Spleen (tissue), 7 donors: ENCODE measurements at regions not wholly inside any gene's neighbourhood (a gene's known extent, or its start where the extent isn't known, plus 50 kb on each side); places are given as distances from the start of the nearest gene placed in this dataset.

Experiments
- CTCF ChIP-seq, 11 experiments: fragments of 200-600 bp in 7 of 11; fragments of 450-650 bp in 4 of 11; sonication (generic) in 4 of 11; IDR thresholded peaks in 8 of 11; conservative IDR thresholded peaks in 3 of 11; 1 replicate in 7 of 11; 2 replicates in 4 of 11; pipeline versions ENCODE4 v1.4.0 to v1.8.0; 2016 to 2021; ENCODE audit warnings: antibody characterized with exemption in 11 of 11, inconsistent platforms in 4 of 11, mild to moderate bottlenecking in 1 of 11
- POLR2AphosphoS5 ChIP-seq, 3 donors: sonication (generic); formaldehyde crosslinking; IDR thresholded peaks; one replicate each; pipeline ENCODE4 v1.5.1; 2017; ENCODE audit warnings: antibody characterized with exemption in 3 of 3
- donor health status: DM: no; HTN: no; CAD: no; lungs with moderate emphysema.
- donor health status: DM: no; HTN: no; CAD: no.
- donor health status: DM: no; HTN: no; CAD: no.

DNA sequence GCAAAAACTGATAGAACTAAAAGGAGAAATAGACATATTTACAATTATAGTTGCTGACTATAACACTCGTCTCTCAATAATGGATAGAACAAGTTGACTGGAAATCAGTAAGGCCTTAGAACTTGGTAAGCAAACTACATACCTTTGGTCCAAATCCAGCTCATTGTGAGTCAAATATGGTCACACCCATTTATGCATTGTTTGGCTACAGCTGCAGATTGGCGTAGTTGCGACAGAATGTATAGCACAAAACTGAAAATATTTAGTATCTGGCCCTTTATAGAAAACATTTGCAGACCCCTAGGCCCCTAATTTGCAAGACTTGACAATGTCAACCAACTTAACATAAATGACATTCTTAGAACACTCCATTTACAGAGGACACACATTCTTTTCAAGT, 103.6 kb upstream of the EGR2 start:
- no peak for TF ChIP-seq CTCF (IDR thresholded peaks at IDR 0.05 in 8 of 11, conservative IDR thresholded peaks at IDR 0.05 in 3 of 11)
- no peak for TF ChIP-seq POLR2AphosphoS5 (IDR thresholded peaks at IDR 0.05)
